Upper lobe of right lung (tissue), 1 donor: ENCODE measurements at regions not wholly inside any gene's neighbourhood (a gene's known extent, or its start where the extent isn't known, plus 50 kb on each side); places are given as distances from the start of the nearest gene placed in this dataset.
A peak's percentile ranks its signal among the peaks of the same experiment; 100 is the strongest.

Source experiments
- ATAC-seq: fragments of 200-7000 bp; cut with Tn5 transposase; one replicate; pipeline ENCODE4 v1.9.1; 2020; ENCODE audit warnings: mild to moderate bottlenecking, moderate library complexity
- DNase-seq: peaks from one replicate; pipeline ENCODE4 v3.0.0-alpha.2; 2020
- H3K27ac ChIP-seq: fragments of 200-600 bp; one replicate; pipeline ENCODE4 v1.8.0; 2022
- H3K27me3 ChIP-seq: fragments of 200-600 bp; one replicate; pipeline ENCODE4 v1.8.0; 2022; ENCODE audit warnings: mild to moderate bottlenecking
- H3K36me3 ChIP-seq: fragments of 200-600 bp; one replicate; pipeline ENCODE4 v1.8.0; 2022
- H3K4me1 ChIP-seq: fragments of 200-600 bp; one replicate; pipeline ENCODE4 v1.8.0; 2022
- H3K4me3 ChIP-seq: fragments of 200-600 bp; one replicate; pipeline ENCODE4 v1.8.0; 2022; ENCODE audit warnings: mild to moderate bottlenecking
- H3K9me3 ChIP-seq: fragments of 200-600 bp; one replicate; pipeline ENCODE4 v1.8.0; 2022
- intact Hi-C: fragments of 100-400 bp; cut with DNase I; formaldehyde crosslinking; loops from one replicate; pipeline ENCODE4 v1.11.0; 2022
- TF ChIP-seq, protein P1 (sequence below): fragments of 200-600 bp; IDR thresholded peaks from one replicate; pipeline ENCODE4 v1.8.0; 2022; ENCODE audit warnings: antibody characterized with exemption
- donor health status: DM: no; HTN: yes; CAD: no; lungs with severe emphysema.

- intact Hi-C loops: no loop called here
- Histone ChIP-seq H3K9me3 (no peaks in the 10 kb centered on the region), H3K36me3 (no peaks in the 10 kb centered on the region), H3K4me3 (no peak overlapping the region), H3K4me1 (peaks cover 81% of the 10 kb centered on the region), H3K27ac (peak overlapping the region; percentile 82), H3K27me3 (no peaks in the 10 kb centered on the region)
- ATAC-seq (peak; percentile 68), DNase-seq (peak; percentile 78)
- TF ChIP-seq, protein P1, sequence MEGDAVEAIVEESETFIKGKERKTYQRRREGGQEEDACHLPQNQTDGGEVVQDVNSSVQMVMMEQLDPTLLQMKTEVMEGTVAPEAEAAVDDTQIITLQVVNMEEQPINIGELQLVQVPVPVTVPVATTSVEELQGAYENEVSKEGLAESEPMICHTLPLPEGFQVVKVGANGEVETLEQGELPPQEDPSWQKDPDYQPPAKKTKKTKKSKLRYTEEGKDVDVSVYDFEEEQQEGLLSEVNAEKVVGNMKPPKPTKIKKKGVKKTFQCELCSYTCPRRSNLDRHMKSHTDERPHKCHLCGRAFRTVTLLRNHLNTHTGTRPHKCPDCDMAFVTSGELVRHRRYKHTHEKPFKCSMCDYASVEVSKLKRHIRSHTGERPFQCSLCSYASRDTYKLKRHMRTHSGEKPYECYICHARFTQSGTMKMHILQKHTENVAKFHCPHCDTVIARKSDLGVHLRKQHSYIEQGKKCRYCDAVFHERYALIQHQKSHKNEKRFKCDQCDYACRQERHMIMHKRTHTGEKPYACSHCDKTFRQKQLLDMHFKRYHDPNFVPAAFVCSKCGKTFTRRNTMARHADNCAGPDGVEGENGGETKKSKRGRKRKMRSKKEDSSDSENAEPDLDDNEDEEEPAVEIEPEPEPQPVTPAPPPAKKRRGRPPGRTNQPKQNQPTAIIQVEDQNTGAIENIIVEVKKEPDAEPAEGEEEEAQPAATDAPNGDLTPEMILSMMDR: no peak
Observed at GRCh38 chr14:73764406-73765280, 50.5 kb upstream of the PNMA1 start.
